Inflammatory macrophage treated with lipopolysaccharide for 1 hour (primary cell): ENCODE measurements at regions not wholly inside any gene's neighbourhood (a gene's known extent, or its start where the extent isn't known, plus 50 kb on each side); places are given as distances from the start of the nearest gene placed in this dataset.
"Not testable (repeated sequence)": the region's sequence is repeated elsewhere in the genome, so short reads cannot be mapped to it uniquely, and the experiment has no call there.

Experiments used
- DNase-seq, 2 donors: peaks; one replicate each; pipeline ENCODE4 v3.0.0-alpha.2; 2020 to 2022

DNA sequence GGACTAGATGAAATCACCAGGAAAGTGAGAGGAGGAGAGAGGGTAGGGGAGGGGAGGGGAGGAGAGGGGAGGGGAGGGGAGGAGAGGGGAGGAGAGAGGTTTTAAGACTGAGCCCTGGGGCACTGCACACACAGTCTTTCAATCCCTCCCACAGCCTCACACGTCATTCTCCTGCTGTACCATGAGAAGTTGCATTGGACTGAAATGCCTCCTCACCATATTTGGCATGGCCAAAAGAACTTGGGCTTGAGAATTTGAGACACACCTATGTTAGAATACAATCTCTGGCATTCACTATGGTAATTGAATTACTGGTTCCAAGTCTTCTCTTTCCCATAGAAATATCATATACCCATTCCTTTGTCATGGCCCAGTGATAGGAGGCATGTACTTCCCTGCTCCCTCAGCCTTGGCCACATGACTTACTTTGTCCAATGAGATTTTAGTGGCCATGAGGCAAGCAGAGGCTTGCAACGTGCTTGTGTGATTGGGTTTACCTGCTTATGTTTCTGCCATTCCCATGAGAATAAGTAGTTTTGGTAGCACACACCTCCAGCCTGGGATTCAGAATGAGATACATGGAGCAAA lies 133.3 kb upstream of the SMARCA2 start:
- DNase-seq, result no peak

DNA sequence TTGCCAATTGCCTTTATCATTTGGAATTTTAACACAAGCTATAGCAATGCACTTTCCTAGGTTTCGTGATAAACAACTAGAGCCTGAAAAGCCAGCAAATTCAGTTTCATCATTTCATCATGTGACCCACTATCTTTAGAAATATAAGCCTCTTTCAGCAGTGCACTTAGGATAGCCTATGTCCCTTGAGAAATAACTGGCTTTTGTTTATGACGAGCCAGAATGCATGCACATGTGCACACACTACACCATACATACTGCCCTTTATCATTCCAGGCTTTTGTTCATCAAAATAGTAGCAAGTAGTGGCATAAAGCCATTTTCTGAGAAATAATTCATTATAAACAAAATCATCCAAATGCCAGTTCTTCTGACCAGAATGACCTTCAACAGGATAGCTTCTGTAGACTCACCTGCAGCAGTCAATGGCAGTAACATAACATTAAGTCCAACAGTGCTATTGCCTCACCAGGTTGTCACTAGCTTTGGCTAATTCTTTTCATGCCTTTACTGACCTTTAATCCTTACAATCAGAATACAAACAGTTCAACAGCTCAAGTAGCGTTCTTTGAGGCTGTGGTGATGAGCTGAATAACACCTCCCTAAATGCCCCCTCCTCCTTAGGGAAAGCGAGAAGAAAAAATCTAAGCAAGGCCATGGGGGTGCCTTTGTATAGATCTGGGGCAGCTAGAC lies 132.3 kb upstream of the SMARCA2 start:
- DNase-seq, result no peak

DNA sequence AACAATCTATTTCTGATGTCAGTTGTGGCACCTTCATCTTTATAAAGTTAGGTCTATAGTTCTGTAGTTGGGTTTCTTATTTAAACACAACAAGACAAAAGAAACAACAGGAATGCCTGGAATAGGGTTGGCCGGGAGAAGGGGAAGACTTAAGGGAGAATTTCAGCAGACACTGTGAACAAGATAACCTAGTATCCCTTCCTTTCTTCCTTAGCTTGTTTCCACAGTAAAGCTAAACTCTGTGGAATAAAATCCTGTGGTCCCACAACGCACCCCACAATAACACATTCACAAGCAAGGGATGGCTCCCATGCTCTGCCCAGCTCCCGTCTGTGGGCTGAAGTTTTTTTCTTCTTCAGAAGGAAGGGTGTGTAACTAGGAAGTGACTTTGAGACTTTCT lies 124.9 kb upstream of the SMARCA2 start:
- DNase-seq, result no peak

DNA sequence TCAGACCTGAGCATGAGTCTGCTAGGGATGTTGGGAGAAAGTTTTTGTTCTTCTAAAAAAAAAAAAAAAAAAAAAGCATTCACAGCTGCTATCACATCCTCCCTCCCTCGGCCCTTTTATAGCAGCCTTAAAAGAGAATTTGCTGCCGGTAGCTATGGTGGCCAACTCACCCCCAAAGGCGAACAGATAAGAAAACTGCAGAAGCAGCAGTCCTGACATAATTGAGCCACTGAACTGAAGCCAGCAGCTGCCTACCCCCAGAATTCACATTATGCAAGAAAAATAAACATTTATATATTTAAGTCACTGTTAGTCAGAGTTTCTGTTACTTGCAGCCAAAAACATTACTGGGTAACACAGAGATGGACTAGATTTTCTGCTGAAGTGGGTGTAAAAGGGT lies 124.3 kb upstream of the SMARCA2 start:
- DNase-seq, result no peak

DNA sequence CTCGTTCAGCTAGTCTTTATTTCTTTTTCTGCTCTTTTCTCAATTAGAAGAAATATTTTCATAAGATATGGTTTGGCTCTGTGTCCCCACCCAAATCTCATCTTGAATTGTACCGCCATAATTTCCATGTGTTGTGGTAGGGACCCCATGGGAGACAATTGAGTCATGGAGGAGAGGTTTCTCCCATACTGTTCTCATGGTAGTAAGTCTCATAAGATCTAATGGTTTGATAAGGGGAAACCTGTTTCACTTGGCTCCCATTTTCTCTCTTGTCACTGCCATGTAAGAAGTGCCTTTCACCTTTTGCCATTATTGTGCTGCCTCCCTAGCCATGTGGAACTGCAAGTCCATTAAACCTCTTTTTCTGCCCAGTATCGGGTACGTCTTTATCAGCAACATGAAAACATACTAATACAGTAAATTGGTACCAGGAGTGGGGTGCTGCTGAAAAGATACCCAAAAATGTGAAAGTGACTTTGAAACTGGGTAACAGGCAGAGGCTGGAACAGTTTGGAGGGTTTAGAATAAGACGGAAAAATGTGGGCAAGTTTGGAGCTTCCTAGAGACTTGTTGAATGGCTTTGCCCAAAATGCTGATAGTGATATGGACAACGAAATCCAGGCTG lies 112.0 kb upstream of the SMARCA2 start:
- not testable (repeated sequence) for DNase-seq

DNA sequence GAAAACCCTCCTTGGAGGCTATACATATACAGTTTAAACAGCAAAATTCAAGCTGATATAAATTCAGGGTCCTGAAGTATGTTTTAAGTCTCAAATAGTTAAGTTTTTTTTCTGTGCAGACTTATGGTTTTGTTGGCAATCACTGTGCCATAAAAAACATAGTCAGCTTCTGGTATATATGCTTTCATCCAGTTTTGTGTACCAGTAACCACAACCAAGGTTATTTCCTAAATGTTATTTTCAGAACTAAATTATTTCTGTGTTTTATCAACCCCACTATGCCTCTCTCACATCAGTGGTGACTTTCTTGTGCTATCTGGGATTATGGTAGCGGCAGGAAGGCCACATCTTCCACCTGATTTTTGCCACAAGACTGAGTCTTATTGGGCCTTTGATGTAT lies 107.7 kb upstream of the SMARCA2 start:
- no peak for DNase-seq

DNA sequence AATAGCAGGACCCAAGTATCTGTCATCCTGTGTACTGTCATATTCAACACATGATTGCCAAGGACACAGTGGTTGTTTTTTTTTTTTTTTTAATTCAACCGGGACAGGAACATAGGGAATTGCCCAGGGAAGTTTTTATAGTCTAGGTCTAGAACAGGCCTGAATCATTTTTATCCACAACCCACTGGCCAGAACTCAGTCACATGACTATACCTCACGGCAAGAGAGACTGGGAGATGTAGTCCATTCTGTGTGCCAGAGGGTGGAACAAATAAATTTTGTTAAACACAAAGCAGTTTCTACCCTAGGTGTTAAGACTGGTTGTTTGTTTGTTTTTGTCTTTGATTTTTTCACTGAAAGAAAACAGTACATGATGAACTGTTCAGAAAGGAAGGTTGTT lies 105.8 kb upstream of the SMARCA2 start:
- no peak for DNase-seq

DNA sequence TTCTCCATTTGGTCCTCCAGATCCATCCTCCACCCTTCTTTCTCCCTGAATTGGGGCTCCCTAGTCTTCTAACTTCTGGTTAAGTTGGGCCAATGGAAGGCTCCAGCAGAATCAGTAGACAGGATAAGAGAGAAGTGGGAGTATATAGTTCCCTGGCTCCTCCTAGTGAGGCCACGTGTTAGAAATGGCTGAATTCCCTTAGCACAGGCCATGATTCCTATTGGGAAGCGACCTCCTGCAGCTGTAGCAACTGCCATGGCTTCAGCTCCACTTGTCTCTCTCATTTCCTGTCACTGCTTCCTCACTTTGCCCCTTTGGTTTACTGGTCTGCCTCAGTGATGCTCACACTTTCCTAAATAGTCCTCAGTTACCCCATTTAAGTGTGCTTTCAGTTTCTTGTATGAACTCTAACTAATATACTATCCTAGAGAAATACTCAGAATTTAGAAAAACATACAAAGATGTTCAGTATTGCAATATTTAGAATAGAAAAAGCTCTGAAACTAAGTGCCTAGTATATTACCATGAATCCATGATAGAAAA lies 104.8 kb upstream of the SMARCA2 start:
- no peak for DNase-seq

DNA sequence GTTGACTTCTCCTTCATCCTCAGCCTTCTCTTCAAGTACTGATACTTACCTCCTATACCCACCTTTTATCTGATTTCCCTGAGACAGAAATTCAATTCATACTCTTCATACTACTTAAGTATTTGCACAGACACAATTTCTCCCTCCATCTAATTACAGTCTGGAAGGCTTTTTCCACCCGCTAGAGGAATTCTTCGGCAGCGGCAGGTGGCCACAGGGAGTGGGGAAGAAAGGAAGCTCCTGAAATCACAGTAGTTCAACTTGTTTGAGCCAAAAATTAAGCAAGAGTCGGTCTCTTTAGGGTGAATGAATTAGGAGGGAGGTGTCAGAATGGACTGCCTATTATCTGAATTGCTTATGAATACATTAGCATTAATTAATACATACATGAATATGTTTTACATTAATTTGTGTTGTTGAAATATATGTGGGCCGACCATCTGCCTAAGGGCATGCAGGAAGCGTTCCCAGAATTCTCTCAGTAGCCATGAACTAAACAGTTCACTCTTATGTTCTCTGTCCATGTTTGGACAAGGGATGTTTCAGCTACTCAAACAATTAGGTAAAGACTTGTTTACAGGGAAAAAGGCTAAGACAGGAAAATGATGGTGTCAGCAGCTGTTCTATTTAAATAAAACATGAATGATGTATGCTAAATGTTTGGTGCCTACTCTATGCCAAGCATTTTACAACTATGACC lies 101.4 kb upstream of the SMARCA2 start:
- no peak for DNase-seq

DNA sequence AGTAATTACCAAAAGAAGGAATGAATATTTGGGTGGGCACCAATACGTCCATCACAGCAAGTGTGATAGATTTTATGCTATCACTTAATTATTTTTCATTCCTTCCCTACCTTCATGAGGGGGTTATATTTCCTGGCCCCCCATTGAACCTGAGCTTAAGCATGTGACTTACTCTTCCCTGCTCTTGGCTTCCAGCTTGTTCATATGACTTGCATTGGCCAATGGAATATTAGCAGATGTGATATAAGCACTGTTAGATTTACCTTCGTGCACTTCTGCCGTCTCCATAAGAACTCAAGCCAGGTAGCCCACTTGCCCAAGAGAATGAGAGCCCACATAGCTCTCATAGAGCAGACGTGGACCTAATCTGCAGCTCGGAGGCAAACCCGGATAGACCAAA lies 99.1 kb upstream of the SMARCA2 start:
- no peak for DNase-seq

DNA sequence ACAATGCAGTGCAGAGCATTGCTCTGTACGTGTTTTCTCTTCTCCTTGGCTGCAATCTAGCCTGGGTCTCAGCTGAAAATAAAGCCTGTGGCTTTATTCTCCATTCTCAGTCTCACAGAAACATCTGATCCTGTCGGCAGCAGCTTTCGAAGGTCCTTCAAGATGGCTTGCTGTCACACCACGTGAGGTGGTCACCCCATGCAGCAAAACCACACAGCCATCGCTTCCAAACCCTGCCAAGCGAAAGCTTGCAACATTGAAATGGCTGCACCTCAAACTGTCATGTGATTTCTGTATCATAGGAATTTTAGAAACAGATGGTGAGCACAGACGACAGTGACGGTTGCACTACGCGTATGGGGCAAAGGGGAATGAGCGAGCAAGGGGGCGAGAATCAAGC lies 98.5 kb upstream of the SMARCA2 start:
- no peak for DNase-seq

DNA sequence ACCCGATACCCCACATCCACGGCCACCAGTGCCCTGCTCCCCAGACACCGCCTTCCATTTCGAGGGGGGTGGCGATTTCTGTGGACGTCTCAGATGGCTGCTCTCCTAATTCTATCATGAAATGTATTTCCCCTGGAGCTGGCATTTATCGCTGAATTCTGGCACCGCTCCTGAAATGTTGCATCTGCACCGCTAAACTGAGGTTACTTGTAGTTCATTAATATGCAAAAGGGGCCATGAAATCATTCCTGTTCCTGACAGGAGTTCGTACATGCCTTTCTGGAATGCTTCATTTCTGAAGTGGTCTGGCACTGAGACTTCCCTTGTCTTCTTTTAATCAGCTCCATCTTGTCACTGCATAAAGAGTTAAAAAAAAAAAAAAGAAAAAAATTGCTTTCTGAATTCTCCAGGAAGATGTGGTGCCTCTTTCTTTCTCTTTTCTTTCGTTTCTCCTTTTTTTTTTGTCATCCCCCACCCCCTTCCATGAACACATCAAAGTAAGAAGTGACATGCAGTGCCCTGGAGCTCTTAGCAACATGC lies 97.7 kb upstream of the SMARCA2 start:
- DNase-seq, result no peak

DNA sequence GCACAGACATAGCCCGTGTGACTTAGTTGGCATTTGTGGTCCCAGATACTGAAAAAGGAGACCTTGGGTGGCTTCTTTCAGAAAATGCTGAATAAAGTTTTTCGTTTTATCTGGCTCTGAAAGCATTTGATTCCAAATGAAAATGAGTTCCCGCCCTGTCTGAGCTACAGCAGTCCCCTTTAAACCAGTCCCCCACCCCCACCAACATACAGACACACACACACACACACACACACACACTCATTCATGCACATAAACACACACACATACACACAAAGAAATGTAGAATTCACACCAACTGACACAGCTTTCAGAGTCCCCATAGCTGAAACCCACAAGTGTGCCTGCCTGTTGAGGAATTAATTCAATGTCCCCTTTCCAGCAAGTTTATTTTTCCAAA lies 97.0 kb upstream of the SMARCA2 start:
- no peak for DNase-seq

DNA sequence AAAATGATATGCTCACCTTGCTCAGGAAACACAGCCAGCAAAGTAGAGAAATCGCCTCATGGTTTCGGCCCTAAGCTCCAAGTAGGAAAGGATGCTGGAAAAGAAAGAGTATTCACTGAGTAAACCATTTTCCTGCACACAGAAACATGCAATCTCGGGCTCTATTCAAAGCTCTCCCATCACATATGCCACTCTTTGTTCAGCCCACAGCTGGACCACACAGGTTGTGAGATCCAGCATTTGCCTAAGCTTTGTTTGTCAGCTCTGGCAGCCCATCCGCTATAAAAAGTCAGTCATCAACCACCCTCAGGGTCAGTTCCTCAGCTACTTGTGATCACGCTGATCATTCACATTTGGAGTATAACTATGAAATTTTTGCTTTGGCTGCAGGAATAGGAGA lies 96.5 kb upstream of the SMARCA2 start:
- DNase-seq, result no peak

DNA sequence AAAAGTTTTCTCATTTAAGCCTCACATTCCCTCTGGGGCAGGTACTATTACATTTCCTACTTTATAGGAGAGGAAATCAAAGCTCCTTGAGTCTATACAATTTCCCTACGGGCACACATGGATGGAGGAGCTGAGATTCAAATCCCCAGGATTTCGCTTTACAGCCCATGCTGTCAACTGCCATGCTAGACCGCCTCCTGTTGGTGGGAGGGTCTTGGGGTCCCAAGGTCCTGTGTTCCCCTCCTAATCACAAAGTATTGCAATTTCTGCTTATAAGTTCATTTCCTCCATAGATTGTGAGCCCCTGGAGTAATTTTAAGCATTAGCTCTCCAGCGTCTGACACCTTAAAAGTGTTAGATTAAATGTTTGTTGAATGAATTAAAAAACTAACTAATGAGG lies 95.9 kb upstream of the SMARCA2 start:
- DNase-seq, result no peak

DNA sequence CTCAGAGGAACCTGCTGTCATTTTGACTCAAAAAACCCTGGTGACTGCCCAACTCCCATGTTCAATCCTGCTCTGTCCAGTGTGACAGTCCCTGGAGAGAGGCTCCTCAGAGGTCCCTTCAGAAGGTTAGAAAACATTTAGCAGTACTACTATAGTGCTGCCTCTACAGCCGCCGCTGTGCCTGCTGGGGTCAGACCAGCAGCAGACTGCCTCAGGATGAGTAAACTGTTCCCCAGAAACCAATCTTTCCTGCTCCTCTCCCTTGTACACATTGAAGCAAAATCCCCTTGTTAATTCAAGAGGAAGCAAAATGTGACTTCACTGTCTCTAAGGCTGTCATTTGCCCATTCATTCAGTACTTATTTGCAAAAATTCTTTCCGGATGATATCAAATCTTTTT lies 94.8 kb upstream of the SMARCA2 start:
- DNase-seq, result no peak

DNA sequence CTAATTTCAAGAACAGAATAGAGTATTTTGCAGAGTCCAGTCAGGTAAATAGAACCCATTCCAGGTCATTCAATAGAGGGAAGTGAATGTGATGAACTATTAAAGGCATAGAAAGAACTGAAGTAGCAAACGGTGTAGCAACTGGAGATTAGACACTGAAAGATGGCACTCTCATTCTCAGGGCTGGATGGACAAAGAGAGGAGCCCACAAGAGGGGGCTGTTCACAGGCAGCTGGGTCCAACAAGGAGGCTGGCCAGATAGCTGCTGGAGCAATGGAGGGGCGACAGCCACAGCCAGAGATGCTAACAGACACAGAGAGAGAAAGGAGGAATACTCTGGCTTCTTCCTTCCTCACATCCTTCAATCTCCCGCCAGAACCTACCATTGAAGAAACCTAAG lies 93.1 kb upstream of the SMARCA2 start:
- DNase-seq, result no peak

DNA sequence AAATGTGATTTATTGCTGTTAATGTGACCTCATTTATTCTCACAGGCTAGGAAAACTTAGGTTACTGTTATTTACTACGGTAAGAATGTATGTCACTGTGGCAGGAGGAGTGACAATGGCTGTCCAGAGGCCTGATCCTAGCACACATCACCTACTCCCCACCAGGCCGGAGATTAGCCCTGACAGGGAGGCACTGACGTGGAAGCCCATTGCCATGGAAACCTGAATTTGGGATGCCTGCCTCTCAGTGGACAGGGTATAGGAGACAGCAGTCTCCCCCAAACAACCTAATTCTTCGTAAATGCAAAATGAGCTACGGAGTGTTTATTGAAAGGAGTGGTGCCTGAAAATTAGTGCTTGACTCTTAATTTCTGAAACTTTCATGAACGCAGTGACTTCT lies 87.6 kb upstream of the SMARCA2 start:
- DNase-seq, result no peak

DNA sequence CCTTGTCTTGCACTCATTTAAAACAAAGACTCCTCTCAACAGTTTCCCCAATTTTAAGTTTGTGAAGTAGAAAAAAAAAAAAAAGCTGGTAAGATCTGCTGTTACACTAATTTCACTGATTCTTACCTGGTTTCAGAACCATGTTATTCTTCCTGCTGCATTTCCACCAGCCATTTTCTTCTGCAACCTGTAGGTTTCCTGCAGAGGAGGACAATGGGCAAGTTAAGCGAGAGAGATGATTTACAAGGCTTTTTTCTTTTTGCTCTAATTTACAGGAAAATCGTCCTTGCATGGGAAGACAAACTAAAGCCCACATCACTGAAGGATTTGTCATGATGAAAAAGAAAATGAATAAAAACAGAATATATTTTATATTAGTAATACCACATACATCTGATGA lies 86.0 kb upstream of the SMARCA2 start:
- no peak for DNase-seq

DNA sequence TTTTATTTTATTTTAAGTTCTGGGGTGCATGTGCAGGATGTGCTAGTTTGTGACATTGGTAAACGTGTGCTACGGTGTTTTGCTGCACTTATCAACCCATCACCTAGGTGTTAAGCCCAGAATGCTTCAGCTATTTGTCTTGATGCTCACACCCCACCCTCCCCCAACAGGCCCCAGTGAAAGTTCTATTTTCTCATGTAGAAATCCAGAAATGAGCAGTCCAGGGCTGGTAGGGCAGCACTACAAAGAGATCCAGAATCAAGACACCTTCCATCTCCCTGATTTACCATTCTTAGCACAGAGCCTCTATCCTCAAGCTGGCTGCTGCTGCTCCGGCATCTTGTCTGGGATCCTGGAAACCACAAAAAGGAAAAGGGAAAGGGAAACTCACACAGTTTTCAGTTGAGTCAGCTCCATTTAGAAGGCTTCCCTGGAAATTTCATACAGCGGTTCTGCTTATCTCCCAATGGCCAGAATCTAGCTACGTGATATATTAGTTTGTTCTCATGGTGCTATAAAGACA lies 85.4 kb upstream of the SMARCA2 start:
- no peak for DNase-seq

DNA sequence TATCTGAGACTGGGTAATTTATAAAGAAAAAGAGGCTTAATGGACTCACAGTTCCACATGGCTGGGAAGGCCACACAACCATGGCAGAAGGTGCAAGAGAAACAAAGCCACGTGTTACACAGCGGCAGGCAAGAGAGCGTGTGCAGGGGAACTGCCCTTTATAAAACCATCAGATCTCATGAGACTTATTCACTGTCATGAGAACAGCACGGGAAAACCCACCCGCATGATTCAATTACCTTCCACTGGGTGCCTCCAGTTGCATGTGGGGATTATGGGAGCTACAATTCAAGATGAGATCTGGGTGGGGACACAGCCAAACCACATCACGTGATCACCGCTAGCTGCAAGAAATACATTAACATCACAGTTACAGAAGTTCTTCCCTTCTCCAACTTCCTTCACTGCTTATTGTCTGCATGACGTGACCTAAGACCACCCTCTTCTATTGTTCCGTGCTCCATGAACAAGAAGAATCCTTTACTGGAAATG lies 84.9 kb upstream of the SMARCA2 start:
- not testable (repeated sequence) for DNase-seq

DNA sequence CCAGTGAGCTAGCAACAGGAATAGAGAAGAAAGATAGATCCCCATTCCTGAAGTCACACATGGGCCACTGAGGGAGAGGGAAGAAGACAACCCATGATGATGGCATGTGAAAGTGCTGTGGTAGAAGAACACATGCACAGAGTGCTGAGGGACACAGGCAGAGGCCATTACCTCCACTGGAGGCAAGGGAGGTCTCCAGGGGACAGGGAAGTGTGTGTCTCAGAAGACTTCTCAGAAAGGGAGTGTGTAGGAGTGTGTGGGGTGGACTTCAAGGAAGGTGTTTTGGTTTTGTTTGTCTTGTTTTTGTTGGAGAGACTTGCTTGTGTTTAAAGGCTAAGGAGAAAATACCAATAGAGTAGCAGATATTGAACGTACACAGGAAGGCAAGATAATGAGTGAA lies 77.0 kb upstream of the SMARCA2 start:
- no peak for DNase-seq

DNA sequence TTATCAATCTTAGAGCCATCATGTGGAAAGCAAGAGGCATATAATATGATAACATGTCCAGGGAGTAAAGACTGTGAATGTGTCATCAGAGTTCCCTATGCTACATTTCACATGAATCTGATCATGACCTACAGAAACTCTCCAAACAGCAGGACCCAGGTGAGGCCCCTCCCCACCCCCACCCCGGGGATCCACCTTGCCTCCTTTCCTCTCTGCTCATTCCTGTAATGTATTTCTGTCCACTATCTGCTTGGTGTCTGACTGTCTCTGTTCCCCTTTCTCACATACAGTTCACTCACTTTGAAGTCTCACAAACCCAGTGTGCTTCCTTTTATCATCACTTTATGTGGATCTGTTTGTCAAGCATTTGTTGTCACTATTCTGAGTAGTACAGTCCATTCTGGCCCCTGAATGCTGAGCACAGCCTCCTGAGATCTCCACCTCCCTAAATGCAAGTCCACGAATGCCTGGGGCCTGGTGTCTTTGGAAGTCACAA lies 76.4 kb upstream of the SMARCA2 start:
- no peak for DNase-seq
